Naive thymus-derived CD8-positive, alpha-beta T cell (primary cell): ENCODE measurements at regions not wholly inside any gene's neighbourhood (a gene's known extent, or its start where the extent isn't known, plus 50 kb on each side); places are given as distances from the start of the nearest gene placed in this dataset.

Experiments
- ATAC-seq, 2 donors: fragments of 150-1000 bp; cut with Tn5 transposase in 1 of 2; sonication (Bioruptor Pico), chemical (Tn5 transposase) in 1 of 2; 1 replicate in 1 of 2; 2 replicates in 1 of 2; pipeline ENCODE4 v1.10.0; 2021; ENCODE audit warnings: mild to moderate bottlenecking in 2 of 2, moderate library complexity in 2 of 2
- POLR2A ChIA-PET: fragments of 350-600 bp; sonication (Branson Sonifier 250); formaldehyde crosslinking; loops from one replicate; lab custom pipeline; 2021; ENCODE audit warnings: antibody characterized with exemption; lab: Charles Lee
- DNase-seq, 10 donors: peaks; one replicate each; pipeline versions ENCODE4 v3.0.0 to v3.0.0-alpha.2; 2020 to 2022
- H3K27ac Mint-ChIP-seq, 10 donors: one replicate each; pipeline ENCODE4 v1.8.0; 2020 to 2022; ENCODE audit warnings: mild to moderate bottlenecking in 10 of 10, mixed read lengths in 10 of 10, moderate library complexity in 4 of 10, inconsistent platforms in 1 of 10
- H3K27me3 Mint-ChIP-seq, 5 donors: one replicate each; pipeline ENCODE4 v1.8.0; 2021 to 2022; ENCODE audit warnings: mixed read lengths in 5 of 5
- H3K36me3 Mint-ChIP-seq, 3 donors: one replicate each; pipeline ENCODE4 v1.8.0; 2020 to 2022; ENCODE audit warnings: mixed read lengths in 3 of 3, mild to moderate bottlenecking in 2 of 3, inconsistent platforms in 1 of 3
- H3K4me1 Mint-ChIP-seq, 4 donors: one replicate each; pipeline ENCODE4 v1.8.0; 2021 to 2022; ENCODE audit warnings: mixed read lengths in 4 of 4
- H3K4me3 Mint-ChIP-seq, 10 donors: one replicate each; pipeline ENCODE4 v1.8.0; 2020 to 2022; ENCODE audit warnings: mild to moderate bottlenecking in 10 of 10, mixed read lengths in 10 of 10, moderate library complexity in 6 of 10, inconsistent platforms in 1 of 10
- H3K9me3 Mint-ChIP-seq, 9 donors: one replicate each; pipeline ENCODE4 v1.8.0; 2020 to 2022; ENCODE audit warnings: mixed read lengths in 9 of 9, mild to moderate bottlenecking in 3 of 9, inconsistent platforms in 1 of 9, moderate library complexity in 1 of 9

DNA sequence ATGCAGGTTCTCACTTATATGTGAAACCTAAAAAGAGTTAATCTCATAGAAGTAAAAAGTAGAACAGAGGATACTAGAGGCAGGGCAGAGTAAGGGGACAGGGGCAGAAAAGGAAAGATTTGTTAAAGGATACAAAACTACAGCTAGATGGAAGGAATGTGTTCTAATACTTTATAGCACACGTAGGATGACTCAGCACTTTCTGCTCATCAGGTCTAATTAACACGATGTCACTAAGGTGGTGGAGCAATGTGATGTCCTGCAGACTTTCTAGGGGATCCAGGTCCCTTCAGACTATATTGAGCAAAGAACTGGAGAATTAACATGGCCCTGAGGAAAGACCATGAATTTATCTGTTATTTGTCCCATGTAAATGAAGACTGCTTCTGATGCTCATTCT is 80.8 kb upstream of the CMKLR1 start:
- no peak for ATAC-seq
- H3K27me3 Mint-ChIP-seq, result peaks cover 0 to 24% (median 11%) of the 10 kb centered on the region in 5 donors
- POLR2A ChIA-PET, result no interaction called here
- H3K9me3 Mint-ChIP-seq, result peaks cover 0 to 25% (median 3%) of the 10 kb centered on the region in 9 donors
- no peak overlapping the region for H3K27ac Mint-ChIP-seq
- H3K36me3 Mint-ChIP-seq, result no peaks in the 10 kb centered on the region
- H3K4me3 Mint-ChIP-seq, result no peak overlapping the region
- peaks cover 0 to 1% (median 0%) of the 10 kb centered on the region in 4 donors for H3K4me1 Mint-ChIP-seq
- no peak for DNase-seq

DNA sequence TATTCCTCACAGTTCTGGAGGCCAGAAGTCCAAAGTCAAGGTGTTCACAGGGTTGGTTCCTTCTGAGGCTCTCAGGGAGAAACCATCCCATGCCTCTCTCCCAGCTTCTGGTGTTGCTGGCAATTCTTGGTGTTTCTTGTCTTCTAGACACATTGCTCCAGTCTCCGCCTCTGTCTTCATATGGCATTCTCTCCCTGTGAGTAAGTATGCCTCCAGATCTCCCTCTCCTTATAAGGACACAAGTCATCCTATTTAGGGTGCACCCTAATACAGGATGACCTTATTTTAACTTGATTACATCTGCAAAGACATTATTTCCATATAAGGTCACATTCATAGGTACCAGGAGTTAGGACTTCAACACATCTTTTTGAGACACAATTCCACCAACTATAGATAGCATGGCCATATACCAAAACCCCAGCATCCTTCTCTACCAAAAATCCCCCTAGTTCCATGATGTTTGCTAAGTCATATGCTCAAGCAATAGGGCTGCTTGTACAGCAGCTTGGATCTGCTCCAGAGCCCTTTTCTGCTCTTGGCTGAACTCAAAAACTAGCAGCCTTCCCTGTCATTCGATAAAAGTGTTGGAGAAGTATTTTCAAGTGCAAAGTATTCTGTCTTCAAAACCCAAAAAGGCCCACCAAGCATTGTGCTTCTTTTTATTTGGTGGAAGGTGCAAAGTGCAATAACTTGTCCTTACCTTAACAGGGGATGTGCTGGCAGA is 79.2 kb upstream of the CMKLR1 start:
- Mint-ChIP-seq H3K27ac (no peak overlapping the region), H3K9me3 (peaks cover 0 to 25% (median 3%) of the 10 kb centered on the region in 9 donors)
- POLR2A ChIA-PET, result no interaction called here

DNA sequence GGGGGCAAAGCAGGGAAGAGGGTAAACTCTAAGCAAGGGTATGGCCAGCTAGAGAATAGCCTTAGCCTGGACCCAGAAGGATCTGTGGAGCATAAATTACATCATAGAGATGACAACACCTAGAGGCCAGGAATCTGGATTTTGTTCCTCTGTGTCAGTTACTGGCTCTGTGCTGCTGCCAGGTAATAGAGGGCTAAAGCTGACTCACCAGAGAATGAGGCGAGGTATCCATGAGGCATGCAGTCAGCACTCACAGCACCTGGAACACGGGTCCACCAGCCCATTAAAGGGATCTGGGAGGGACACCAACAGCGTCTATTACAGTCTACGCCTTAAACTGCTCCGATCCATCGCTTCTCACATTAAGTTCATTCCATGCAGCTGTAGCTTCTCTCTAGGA is 74.9 kb upstream of the CMKLR1 start:
- H3K4me1 Mint-ChIP-seq, result peaks cover 0 to 1% (median 0%) of the 10 kb centered on the region in 4 donors
- DNase-seq (no peak), ATAC-seq (no peak)
- H3K27me3 Mint-ChIP-seq, result peaks cover 8 to 38% (median 14%) of the 10 kb centered on the region in 5 donors
- H3K9me3 Mint-ChIP-seq, result peaks cover 0 to 17% (median 3%) of the 10 kb centered on the region in 9 donors
- no peak overlapping the region for H3K27ac Mint-ChIP-seq
- POLR2A ChIA-PET, result no interaction called here
- H3K4me3 Mint-ChIP-seq, result no peak overlapping the region
- no peaks in the 10 kb centered on the region for H3K36me3 Mint-ChIP-seq

More for the DNA sequence above, 79.2 kb upstream of the CMKLR1 start:
- no peaks in the 10 kb centered on the region for H3K36me3 Mint-ChIP-seq
- H3K27me3 Mint-ChIP-seq, result peaks cover 5 to 24% (median 8%) of the 10 kb centered on the region in 5 donors
- no peak overlapping the region for H3K4me3 Mint-ChIP-seq
- no peak for DNase-seq
- peaks cover 0 to 1% (median 0%) of the 10 kb centered on the region in 4 donors for H3K4me1 Mint-ChIP-seq
- ATAC-seq, result no peak

DNA sequence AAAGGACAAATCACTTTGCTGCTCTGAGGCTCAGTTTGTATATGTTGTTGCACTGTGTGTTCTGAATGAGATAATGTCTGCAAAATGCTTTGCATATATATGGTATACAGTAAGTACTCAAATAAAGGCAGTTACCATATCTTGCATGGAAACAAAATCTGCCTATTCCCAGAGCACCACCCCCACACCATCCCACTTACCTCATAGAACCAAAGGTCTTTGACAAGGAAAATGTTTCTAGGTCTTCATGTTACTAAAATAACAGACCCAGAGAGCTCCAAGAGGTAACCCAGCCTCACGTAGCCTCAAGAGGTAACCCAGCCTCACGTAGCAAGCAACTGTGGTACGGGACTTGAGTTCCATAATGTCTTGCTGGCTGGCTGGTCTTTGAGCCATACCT is 71.6 kb upstream of the CMKLR1 start:
- DNase-seq, result no peak
- Mint-ChIP-seq H3K9me3 (peaks cover 6 to 19% (median 8%) of the 10 kb centered on the region in 9 donors), H3K4me3 (no peak overlapping the region), H3K27me3 (peaks cover 7 to 38% (median 13%) of the 10 kb centered on the region in 5 donors), H3K36me3 (peaks cover 0 to 11% (median 0%) of the 10 kb centered on the region in 3 donors), H3K27ac (no peak overlapping the region), H3K4me1 (no peaks in the 10 kb centered on the region)
- no peak for ATAC-seq
- POLR2A ChIA-PET, result no interaction called here

DNA sequence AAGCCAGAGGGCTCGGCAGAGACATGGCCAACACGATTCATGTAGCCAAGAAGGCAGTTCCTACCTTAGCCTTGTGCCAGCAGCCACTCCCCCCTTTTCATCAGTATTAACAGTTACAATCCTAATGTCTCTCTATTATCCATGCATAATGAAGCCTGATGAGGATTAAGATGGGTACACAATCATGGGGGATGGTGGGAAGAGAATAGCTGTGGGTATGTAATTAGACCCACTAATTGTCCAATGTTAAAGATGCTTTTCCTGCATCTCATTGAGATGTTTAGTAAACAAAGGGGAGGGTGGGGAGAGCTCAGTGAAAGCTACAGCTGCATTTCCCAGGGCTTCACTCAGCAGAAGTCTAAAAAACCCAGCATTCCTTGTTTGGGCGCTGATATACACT is 70.4 kb upstream of the CMKLR1 start:
- peaks cover 0 to 18% (median 0%) of the 10 kb centered on the region in 3 donors for H3K36me3 Mint-ChIP-seq
- ATAC-seq (no peak), DNase-seq (no peak)
- H3K9me3 Mint-ChIP-seq, result peaks cover 9 to 28% (median 13%) of the 10 kb centered on the region in 9 donors
- no peak overlapping the region for H3K27ac Mint-ChIP-seq
- H3K4me1 Mint-ChIP-seq, result no peaks in the 10 kb centered on the region
- peaks cover 5 to 32% (median 13%) of the 10 kb centered on the region in 5 donors for H3K27me3 Mint-ChIP-seq
- H3K4me3 Mint-ChIP-seq, result no peak overlapping the region
- POLR2A ChIA-PET, result no interaction called here

DNA sequence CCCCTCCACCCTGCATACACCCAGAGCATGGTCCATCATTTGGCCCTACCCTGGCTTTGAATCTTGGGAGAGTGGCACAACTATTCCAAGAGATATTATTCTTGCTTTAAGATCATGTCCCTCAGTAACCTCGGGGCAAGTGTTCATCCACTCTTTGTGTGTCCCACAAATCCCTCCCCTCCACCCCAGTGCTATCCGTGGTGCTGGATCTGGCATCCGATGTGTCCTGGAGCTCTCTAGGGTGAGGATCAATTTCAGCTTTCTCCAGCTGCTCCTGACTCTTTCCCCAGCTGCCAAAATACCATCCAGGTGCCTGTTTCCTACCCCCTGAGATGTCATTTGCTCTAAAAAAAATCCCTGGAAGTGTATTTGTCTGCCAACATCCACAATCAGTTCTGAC is 64.8 kb upstream of the CMKLR1 start:
- POLR2A ChIA-PET, result no interaction called here

DNA sequence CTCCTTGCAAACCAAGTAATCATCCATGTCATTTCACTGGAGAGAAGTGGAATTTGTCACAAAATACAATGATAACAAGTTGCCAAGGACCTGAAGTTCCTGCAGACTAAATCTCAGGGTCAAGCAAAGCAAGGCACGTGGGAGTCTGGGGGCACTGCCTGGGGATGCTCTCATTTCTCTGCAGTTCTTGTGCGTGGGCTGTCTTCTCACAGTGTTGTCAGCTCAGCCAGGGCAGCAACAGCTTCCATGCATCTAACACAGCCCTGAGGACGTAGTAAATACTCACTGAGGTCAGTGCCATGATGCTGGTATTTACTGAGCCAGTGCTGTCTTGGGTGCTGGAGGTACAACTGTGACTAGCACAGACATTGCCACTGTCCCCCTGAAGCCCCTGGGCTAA is 62.9 kb upstream of the CMKLR1 start:
- Mint-ChIP-seq H3K27ac (no peak overlapping the region), H3K4me1 (peaks cover 0 to 3% (median 0%) of the 10 kb centered on the region in 4 donors), H3K36me3 (peaks cover 0 to 22% (median 0%) of the 10 kb centered on the region in 3 donors), H3K9me3 (peaks cover 9 to 28% (median 16%) of the 10 kb centered on the region in 9 donors), H3K27me3 (peaks cover 16 to 33% (median 20%) of the 10 kb centered on the region in 5 donors), H3K4me3 (no peak overlapping the region)
- ATAC-seq, result no peak
- POLR2A ChIA-PET, result no interaction called here
- DNase-seq, result no peak

More for the DNA sequence above, 64.8 kb upstream of the CMKLR1 start:
- ATAC-seq (no peak), DNase-seq (no peak)
- no peak overlapping the region for H3K4me3 Mint-ChIP-seq
- H3K4me1 Mint-ChIP-seq, result no peaks in the 10 kb centered on the region
- H3K27ac Mint-ChIP-seq, result no peak overlapping the region
- peaks cover 0 to 25% (median 0%) of the 10 kb centered on the region in 3 donors for H3K36me3 Mint-ChIP-seq
- H3K27me3 Mint-ChIP-seq, result peaks cover 13 to 27% (median 20%) of the 10 kb centered on the region in 5 donors
- peaks cover 9 to 34% (median 14%) of the 10 kb centered on the region in 9 donors for H3K9me3 Mint-ChIP-seq

DNA sequence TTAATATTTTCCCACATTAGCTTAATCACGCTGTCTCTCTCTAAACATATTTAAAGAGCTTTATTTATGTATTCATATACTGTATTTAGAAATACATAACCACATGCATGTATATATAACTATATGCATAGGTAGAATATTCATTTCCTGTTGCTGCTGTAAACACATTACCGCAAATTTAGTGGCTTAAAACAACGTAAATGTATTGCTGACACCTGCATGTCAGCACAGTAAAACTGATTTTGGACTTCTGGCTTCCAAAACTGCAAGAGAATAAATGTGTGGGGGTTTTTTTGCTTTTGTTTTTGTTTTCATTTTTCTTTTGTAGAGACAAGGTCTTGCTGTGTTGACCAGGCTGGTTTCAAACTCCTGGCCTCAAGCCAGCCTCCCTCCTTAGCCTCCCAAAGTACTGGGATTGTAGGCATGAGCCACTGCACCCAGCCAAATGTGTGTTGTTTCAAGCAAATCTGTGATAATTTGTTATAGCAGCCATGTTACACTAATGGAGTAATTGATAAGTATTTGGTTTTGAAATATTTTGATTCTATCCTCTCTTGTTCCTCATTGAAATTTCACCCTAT is 61.9 kb upstream of the CMKLR1 start:
- POLR2A ChIA-PET, result no interaction called here
- ATAC-seq (no peak), DNase-seq (no peak)
- peaks cover 5 to 25% (median 15%) of the 10 kb centered on the region in 9 donors for H3K9me3 Mint-ChIP-seq
- H3K27me3 Mint-ChIP-seq, result peaks cover 15 to 40% (median 20%) of the 10 kb centered on the region in 5 donors
- H3K4me1 Mint-ChIP-seq, result peaks cover 0 to 3% (median 0%) of the 10 kb centered on the region in 4 donors
- no peak overlapping the region for H3K27ac Mint-ChIP-seq
- H3K4me3 Mint-ChIP-seq, result no peak overlapping the region
- peaks cover 0 to 26% (median 0%) of the 10 kb centered on the region in 3 donors for H3K36me3 Mint-ChIP-seq

DNA sequence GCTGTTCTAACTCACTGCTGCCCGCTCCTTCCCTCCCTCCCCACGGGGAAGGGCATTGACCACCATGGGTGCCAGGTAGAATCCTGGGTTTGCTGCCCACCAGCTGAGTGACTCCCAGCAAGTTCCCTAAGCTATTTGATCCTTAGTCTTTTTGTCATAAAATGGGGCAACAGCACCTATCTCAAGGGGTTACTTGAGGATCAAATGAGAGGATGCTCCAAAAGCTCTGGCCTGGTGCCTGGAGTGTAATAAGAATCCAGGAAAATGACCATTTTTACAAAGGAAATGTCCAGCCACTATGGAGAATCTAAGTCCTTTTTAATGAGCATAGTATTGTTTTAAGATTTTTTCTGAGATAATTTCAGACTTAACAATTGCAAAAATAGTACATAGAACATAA is 61.4 kb upstream of the CMKLR1 start:
- Mint-ChIP-seq H3K4me1 (peaks cover 0 to 3% (median 0%) of the 10 kb centered on the region in 4 donors), H3K36me3 (peaks cover 0 to 21% (median 0%) of the 10 kb centered on the region in 3 donors), H3K4me3 (no peak overlapping the region), H3K27me3 (peaks cover 15 to 40% (median 21%) of the 10 kb centered on the region in 5 donors), H3K27ac (no peak overlapping the region), H3K9me3 (peaks cover 0 to 20% (median 11%) of the 10 kb centered on the region in 9 donors)
- ATAC-seq (no peak), DNase-seq (no peak)
- POLR2A ChIA-PET, result interaction anchor here (0.6 kb wide), 1 partner anchor 31 kb away, joined by 3 read pairs; no protein-coding TSS in a partner anchor

DNA sequence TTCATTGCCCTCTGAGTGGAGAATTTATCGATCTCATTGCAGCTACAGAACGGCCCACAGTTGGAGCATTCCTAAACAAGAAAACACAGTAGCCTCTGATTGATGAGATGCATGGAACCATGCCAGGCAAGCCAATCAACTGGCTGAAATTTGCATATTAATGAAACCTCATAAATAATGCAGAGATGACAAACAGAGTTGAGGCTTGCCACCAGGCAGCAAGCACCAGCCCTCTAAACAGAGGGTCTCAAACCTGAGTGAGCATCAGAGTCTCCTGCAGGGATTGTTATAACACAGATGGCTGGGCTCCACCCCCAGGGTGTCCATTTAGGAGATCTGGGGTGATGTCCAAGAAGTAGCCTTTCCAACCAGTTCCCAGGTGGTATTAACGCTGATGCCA is 60.9 kb upstream of the CMKLR1 start:
- POLR2A ChIA-PET, result interaction anchor here (0.6 kb wide), 1 partner anchor 31 kb away, joined by 3 read pairs; no protein-coding TSS in a partner anchor
- Mint-ChIP-seq H3K9me3 (peaks cover 0 to 16% (median 10%) of the 10 kb centered on the region in 9 donors), H3K36me3 (peaks cover 0 to 16% (median 0%) of the 10 kb centered on the region in 3 donors), H3K4me1 (peaks cover 0 to 3% (median 0%) of the 10 kb centered on the region in 4 donors), H3K27ac (no peak overlapping the region), H3K27me3 (peaks cover 15 to 40% (median 22%) of the 10 kb centered on the region in 5 donors), H3K4me3 (no peak overlapping the region)
- ATAC-seq (no peak), DNase-seq (no peak)

DNA sequence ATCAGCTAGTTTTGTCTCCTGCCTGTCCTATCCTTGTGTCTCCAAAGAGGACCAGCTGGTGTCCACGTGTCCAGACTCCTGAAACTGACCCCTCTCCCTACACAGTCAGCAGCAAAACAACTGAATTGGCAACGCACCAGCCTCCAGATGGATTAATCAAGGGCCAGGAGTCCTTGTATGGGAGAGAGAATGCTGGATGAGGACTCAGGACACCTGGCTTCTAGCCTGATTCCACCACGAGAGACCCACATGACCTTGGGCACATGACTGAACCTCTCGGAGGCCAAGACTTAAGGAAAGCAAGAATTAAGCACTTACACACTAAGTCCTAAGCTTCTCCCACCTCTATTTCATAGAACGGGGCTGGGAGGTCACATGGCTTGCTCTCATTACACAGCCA is 60.4 kb upstream of the CMKLR1 start:
- Mint-ChIP-seq H3K4me1 (peaks cover 0 to 3% (median 0%) of the 10 kb centered on the region in 4 donors), H3K36me3 (peaks cover 0 to 16% (median 0%) of the 10 kb centered on the region in 3 donors), H3K27ac (no peak overlapping the region), H3K27me3 (peaks cover 15 to 40% (median 23%) of the 10 kb centered on the region in 5 donors), H3K4me3 (no peak overlapping the region), H3K9me3 (peaks cover 0 to 15% (median 10%) of the 10 kb centered on the region in 9 donors)
- DNase-seq (no peak), ATAC-seq (no peak)
- POLR2A ChIA-PET, result interaction anchor here (0.6 kb wide), 1 partner anchor 32 kb away, joined by 3 read pairs; no protein-coding TSS in a partner anchor

DNA sequence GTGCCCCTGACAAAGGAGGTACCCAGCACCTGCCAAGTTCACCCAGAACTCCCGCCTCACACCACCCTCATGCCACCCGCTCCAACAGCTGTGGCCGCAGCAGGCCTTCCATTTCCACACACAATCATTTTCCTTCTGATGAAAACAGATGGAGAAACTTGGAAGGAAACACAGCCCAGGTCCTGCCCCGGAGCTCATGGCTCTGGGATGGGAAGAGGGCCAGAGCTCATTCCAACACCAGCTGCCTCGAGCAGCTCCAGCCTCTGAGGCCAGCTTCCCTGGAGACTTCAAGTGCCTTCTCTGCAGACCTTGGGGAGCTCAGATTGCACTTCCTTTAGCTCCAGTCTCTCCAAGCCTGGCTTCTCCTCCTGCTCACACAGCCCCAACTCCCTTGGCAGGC is 55.1 kb upstream of the CMKLR1 start:
- H3K27me3 Mint-ChIP-seq, result peaks cover 21 to 45% (median 25%) of the 10 kb centered on the region in 5 donors
- peaks cover 0 to 11% (median 6%) of the 10 kb centered on the region in 9 donors for H3K9me3 Mint-ChIP-seq
- ATAC-seq (no peak), DNase-seq (no peak)
- peaks cover 0 to 3% (median 0%) of the 10 kb centered on the region in 4 donors for H3K4me1 Mint-ChIP-seq
- H3K4me3 Mint-ChIP-seq, result no peak overlapping the region
- H3K27ac Mint-ChIP-seq, result peak overlapping the region in 1 of 10 donors; percentile 7
- POLR2A ChIA-PET, result no interaction called here
- peaks cover 0 to 9% (median 0%) of the 10 kb centered on the region in 3 donors for H3K36me3 Mint-ChIP-seq

DNA sequence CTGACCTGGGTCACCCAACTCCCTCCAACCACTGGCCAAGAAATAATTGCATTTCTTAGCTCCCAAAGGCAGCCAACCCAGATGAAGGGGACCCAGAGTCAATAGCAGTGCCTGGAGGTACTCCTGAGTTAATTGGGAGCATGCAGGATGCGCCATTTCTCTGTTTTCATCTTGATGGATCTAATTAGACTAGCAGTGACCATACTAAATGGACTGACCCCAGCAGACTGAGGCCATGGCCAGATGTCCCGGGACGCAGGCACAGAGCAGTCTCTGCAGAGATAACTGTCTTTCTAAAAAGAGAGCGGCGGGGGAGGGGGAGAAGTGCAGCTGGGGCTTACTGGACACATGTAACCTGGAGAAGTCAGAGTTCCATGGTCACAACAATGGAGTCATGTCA is 53.2 kb upstream of the CMKLR1 start:
- Mint-ChIP-seq H3K4me1 (no peaks in the 10 kb centered on the region), H3K36me3 (peaks cover 0 to 9% (median 0%) of the 10 kb centered on the region in 3 donors), H3K27ac (peak overlapping the region in 1 of 10 donors; percentile 25), H3K4me3 (no peak overlapping the region), H3K27me3 (peaks cover 21 to 38% (median 29%) of the 10 kb centered on the region in 5 donors), H3K9me3 (peaks cover 0 to 10% (median 6%) of the 10 kb centered on the region in 9 donors)
- DNase-seq, result no peak
- ATAC-seq, result no peak
- POLR2A ChIA-PET, result no interaction called here
